Liver (tissue), 3 donors: ENCODE measurements at regions not wholly inside any gene's neighbourhood (a gene's known extent, or its start where the extent isn't known, plus 50 kb on each side); places are given as distances from the start of the nearest gene placed in this dataset.

ENCODE experiments used
- ATF3 ChIP-seq: IDR thresholded peaks from 2 replicates; pipeline ENCODE4 v1.6.1; 2016; ENCODE audit warnings: antibody characterized with exemption
- CTCF ChIP-seq: fragments of 150-350 bp; IDR thresholded peaks from 2 replicates; pipeline ENCODE4 v1.5.1; 2017; ENCODE audit warnings: improper control_type of control experiment, low read depth, low read length; ENCODE audit not compliant: missing input control
- FOXA1 ChIP-seq: IDR thresholded peaks from 2 replicates; pipeline ENCODE4 v1.6.1; 2016; ENCODE audit warnings: antibody characterized with exemption
- FOXA2 ChIP-seq: IDR thresholded peaks from 2 replicates; pipeline ENCODE4 v1.6.1; 2016; ENCODE audit warnings: antibody characterized with exemption
- GABPA ChIP-seq, 2 donors: IDR thresholded peaks in 1 of 2; conservative IDR thresholded peaks in 1 of 2; 2 replicates each; pipeline ENCODE4 v1.6.1; 2016; ENCODE audit warnings: antibody characterized with exemption in 2 of 2, mild to moderate bottlenecking in 1 of 2, moderate library complexity in 1 of 2
- JUND ChIP-seq, 2 donors: IDR thresholded peaks; 2 replicates each; pipeline ENCODE4 v1.6.1; 2016; ENCODE audit warnings: antibody characterized with exemption in 2 of 2
- MAX ChIP-seq: IDR thresholded peaks from 2 replicates; pipeline ENCODE4 v1.6.1; 2016; ENCODE audit warnings: antibody characterized with exemption
- NR2F2 ChIP-seq: IDR thresholded peaks from 2 replicates; pipeline ENCODE4 v1.6.1; 2016; ENCODE audit warnings: antibody characterized with exemption
- RAD21 ChIP-seq, 2 donors: IDR thresholded peaks; 2 replicates each; pipeline ENCODE4 v1.6.1; 2016; ENCODE audit warnings: antibody characterized with exemption in 2 of 2, mild to moderate bottlenecking in 2 of 2
- REST ChIP-seq: IDR thresholded peaks from 2 replicates; pipeline ENCODE4 v1.6.1; 2016; ENCODE audit warnings: antibody characterized with exemption, mild to moderate bottlenecking
- SP1 ChIP-seq: IDR thresholded peaks from 2 replicates; pipeline ENCODE4 v1.6.1; 2018; ENCODE audit warnings: antibody characterized with exemption, mild to moderate bottlenecking
- TAF1 ChIP-seq: conservative IDR thresholded peaks from 2 replicates; pipeline ENCODE4 v1.6.1; 2016; ENCODE audit warnings: antibody characterized with exemption, mild to moderate bottlenecking
- YY1 ChIP-seq: IDR thresholded peaks from 2 replicates; pipeline ENCODE4 v1.6.1; 2016; ENCODE audit warnings: antibody characterized with exemption, mild to moderate bottlenecking
- ZBTB33 ChIP-seq: IDR thresholded peaks from 2 replicates; pipeline ENCODE4 v1.6.1; 2016; ENCODE audit warnings: antibody characterized with exemption
- donor health status: healthy.
- donor health status: healthy.

- TF ChIP-seq GABPA (IDR thresholded peaks at IDR 0.05 in 1 of 2, conservative IDR thresholded peaks at IDR 0.05 in 1 of 2) (no peak), REST (no peak), ATF3 (no peak), SP1 (no peak), CTCF (no peak), MAX (no peak), FOXA2 (no peak), JUND (IDR thresholded peaks at IDR 0.05) (no peak), ZBTB33 (no peak), FOXA1 (no peak), NR2F2 (no peak), YY1 (no peak), RAD21 (IDR thresholded peaks at IDR 0.05) (no peak), TAF1 (no peak)
Measured at GRCh38 chr6:66179361-66179760, 472.3 kb upstream of the EYS start.
